ENCODE measurements at regions not wholly inside any gene's neighbourhood (a gene's known extent, or its start where the extent isn't known, plus 50 kb on each side); places are given as distances from the start of the nearest gene placed in this dataset.

DNA sequence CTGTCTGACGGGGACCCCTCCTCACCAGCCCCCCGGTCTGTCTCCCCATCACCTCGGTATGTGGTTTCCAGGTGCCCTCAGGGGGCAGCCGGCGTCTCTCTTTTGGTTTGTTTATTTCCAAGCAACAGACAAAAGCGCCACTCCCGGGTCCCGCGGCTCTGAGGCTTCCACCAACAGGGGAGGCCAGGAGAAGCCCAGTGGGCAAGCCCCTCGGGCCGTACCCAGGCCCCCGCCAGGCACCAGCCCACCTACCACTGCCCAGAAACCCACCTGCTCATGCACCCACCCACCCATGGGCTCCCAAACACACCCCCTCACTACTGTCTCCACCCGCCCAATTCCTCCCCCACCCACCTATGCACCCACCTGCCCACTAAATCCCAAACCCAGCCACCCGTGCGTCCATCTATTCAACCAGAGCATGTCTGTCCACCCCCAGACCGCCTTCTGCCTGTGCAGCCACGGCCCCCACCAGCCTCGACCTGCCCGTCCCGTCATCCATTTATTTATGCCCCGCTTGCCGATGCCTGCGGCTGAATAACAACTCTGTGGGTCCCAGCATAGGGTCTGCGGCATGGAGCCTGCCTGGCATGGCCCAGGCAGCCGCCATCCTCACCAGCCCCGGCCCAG lies 129.8 kb downstream of the FAM53A start:
- 61 to 79% (median 74%) methylated on average over 8 to 26 of the region's 26 CpGs for WGBS, 4 donors
- H3K27me3 ChIP-seq = no peaks in the 10 kb centered on the region
- no peak overlapping the region for H3K4me3 ChIP-seq
- no peaks in the 10 kb centered on the region for H3K9me3 ChIP-seq (replicated peaks in 1 of 3)
- no peak for DNase-seq
- TF ChIP-seq POLR2A (IDR thresholded peaks at IDR 0.05) = no peak
- H3K4me1 ChIP-seq (replicated peaks in 1 of 2) = no peaks in the 10 kb centered on the region
- intact Hi-C loops (cut with DNase I) = no loop called here
- no peaks in the 10 kb centered on the region for H3K36me3 ChIP-seq (replicated peaks in 1 of 2)
- no peak overlapping the region for H3K27ac ChIP-seq

DNA sequence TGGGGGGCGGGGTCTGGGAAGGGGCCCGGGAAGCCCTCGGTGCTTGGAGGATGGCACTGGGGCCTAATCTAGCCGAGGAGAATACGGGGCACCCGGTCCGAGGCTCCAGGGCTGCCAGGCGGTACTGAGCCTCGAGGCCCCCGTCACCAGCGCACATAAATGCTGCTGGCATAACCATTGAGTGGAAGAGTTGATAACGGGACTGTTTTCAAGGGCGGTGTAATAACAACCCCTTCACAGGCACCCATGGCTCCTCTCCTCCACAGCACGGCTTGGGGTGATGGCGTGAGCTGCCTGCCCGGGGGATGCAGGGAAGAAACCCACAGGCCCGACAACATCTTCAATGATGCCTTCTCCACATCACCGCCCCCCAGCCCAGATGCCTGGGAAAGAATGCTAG lies 130.7 kb downstream of the FAM53A start:
- H3K36me3 ChIP-seq (replicated peaks in 1 of 2) = no peaks in the 10 kb centered on the region
- no peak for DNase-seq
- no peaks in the 10 kb centered on the region for H3K4me1 ChIP-seq (replicated peaks in 1 of 2)
- TF ChIP-seq, protein P1, sequence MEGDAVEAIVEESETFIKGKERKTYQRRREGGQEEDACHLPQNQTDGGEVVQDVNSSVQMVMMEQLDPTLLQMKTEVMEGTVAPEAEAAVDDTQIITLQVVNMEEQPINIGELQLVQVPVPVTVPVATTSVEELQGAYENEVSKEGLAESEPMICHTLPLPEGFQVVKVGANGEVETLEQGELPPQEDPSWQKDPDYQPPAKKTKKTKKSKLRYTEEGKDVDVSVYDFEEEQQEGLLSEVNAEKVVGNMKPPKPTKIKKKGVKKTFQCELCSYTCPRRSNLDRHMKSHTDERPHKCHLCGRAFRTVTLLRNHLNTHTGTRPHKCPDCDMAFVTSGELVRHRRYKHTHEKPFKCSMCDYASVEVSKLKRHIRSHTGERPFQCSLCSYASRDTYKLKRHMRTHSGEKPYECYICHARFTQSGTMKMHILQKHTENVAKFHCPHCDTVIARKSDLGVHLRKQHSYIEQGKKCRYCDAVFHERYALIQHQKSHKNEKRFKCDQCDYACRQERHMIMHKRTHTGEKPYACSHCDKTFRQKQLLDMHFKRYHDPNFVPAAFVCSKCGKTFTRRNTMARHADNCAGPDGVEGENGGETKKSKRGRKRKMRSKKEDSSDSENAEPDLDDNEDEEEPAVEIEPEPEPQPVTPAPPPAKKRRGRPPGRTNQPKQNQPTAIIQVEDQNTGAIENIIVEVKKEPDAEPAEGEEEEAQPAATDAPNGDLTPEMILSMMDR (IDR thresholded peaks at IDR 0.05) = no peak
- TF ChIP-seq POLR2A (IDR thresholded peaks at IDR 0.05) = no peak
- WGBS, 4 donors = 77 to 84% (median 83%) methylated on average over 17 to 18 of the region's 18 CpGs
- no peak overlapping the region for H3K4me3 ChIP-seq
- H3K9me3 ChIP-seq (replicated peaks in 1 of 3) = no peaks in the 10 kb centered on the region
- no peak overlapping the region for H3K27ac ChIP-seq
- H3K27me3 ChIP-seq = no peaks in the 10 kb centered on the region
- intact Hi-C loops (cut with DNase I) = no loop called here

DNA sequence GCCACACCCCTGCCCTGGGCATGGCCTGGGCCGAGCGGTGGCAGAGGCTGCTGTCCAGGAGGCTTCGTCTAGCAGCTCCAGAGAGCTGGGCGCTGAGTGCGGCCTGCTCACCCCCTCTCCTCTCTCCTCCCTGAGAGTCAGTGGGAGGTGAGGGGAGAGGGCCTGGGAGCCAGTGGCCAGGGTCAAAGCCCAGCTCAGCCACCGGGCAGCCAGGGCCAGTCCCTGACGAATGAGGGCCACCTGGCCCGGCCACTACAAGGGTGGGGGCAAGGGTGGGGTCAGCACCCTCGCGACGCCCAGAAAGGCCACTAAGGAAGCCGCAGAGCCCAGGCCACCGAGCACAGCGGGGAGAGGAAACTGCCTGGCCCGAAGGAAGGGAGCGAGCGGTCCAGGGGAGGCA lies 131.7 kb downstream of the FAM53A start:
- 79 to 92% (median 88%) methylated on average over 6 to 17 of the region's 17 CpGs for WGBS, 4 donors
- intact Hi-C loops (cut with DNase I) = no loop called here
- TF ChIP-seq POLR2A (IDR thresholded peaks at IDR 0.05) = no peak
- TF ChIP-seq, protein P1 (IDR thresholded peaks at IDR 0.05) = no peak
- no peak overlapping the region for H3K27ac ChIP-seq
- DNase-seq = no peak
- no peaks in the 10 kb centered on the region for H3K9me3 ChIP-seq (replicated peaks in 1 of 3)
- H3K4me3 ChIP-seq = no peak overlapping the region
- no peaks in the 10 kb centered on the region for H3K4me1 ChIP-seq (replicated peaks in 1 of 2)
- H3K36me3 ChIP-seq (replicated peaks in 1 of 2) = no peaks in the 10 kb centered on the region
- no peaks in the 10 kb centered on the region for H3K27me3 ChIP-seq

DNA sequence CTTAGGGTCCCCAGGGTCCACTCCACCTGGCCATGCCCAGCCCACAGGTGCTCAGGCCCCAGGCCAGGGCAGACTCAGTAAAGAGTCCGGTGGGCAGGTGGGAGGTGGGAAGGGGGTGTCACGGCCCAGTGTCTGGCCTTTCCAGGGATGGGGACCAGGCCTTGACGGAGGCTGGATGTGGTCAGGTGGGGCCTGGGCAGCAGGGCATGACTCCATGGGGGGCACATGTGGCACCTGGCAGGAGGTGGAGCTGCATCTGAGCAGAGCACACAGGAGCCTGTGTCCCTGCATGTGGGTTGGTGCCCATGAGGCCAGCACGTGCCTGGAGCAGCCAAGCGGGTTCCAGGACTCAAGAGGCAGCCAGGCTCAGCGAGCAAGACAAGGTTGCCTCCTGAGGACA lies 132.9 kb downstream of the FAM53A start:
- TF ChIP-seq, protein P1 (IDR thresholded peaks at IDR 0.05) = no peak
- no peak for TF ChIP-seq POLR2A (IDR thresholded peaks at IDR 0.05)
- WGBS, 4 donors = 88 to 100% (median 92%) methylated on average over 2 to 6 of the region's 6 CpGs
- Histone ChIP-seq H3K36me3 (replicated peaks in 1 of 2) (no peaks in the 10 kb centered on the region), H3K27me3 (no peaks in the 10 kb centered on the region), H3K27ac (no peak overlapping the region), H3K4me3 (no peak overlapping the region), H3K4me1 (replicated peaks in 1 of 2) (no peaks in the 10 kb centered on the region), H3K9me3 (replicated peaks in 1 of 3) (no peaks in the 10 kb centered on the region)
- DNase-seq = no peak
- intact Hi-C loops (cut with DNase I) = no loop called here
